ENCODE measurements at regions not wholly inside any gene's neighbourhood (a gene's known extent, or its start where the extent isn't known, plus 50 kb on each side); places are given as distances from the start of the nearest gene placed in this dataset.

DNA sequence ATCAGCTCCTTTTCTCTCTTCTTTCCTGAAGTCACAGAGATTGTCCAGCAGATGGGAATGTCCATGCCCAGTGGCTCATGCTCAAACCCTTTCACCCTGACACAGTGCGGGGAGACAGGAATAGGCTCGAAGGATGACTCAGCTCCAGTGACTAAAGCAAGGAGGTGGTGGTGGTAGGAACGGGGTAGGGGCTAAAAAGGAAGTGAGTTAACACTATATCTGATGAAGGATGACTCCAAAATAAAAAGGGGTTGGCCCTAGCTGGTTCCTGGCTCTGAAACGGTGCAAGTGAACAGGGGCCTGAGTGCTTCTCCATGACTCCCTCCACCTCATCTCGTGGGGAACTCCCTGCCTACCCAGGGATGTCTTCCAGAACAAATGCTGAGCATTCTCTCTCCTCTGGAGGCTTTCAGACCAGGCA lies 167.4 kb upstream of the LPP start:
- Histone ChIP-seq H3K9ac (no peak overlapping the region), H3K4me3 (no peak overlapping the region), H3K4me2 (peak overlapping the region; percentile 43), H3K4me1 (peaks cover 73% of the 10 kb centered on the region), H3K27ac (no peak overlapping the region), H3K9me3 (peaks cover 29% of the 10 kb centered on the region), H4K20me1 (no peaks in the 10 kb centered on the region), H3K36me3 (no peaks in the 10 kb centered on the region), H3K27me3 (no peaks in the 10 kb centered on the region)
- no peak for TF ChIP-seq Cebpa-rat (IDR thresholded peaks at IDR 0.05)

DNA sequence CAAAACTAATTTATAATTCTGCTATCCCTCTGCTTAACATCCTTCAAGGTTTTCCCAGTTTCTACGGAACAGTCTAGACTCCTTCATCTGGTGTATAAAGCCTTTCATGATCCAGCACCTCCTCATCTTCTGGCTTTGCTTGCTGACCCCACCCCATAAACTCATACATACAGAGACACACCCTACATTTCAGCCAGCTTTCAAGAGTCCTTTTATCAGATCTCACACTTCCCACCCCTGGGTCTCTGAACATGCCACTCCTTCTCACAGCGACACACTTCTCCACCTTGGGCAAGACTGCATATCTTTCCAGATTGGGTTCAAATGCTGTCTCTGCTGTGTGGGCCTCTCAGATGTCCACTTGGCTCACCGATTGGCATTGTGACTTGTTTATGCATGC lies 166.8 kb upstream of the LPP start:
- TF ChIP-seq Cebpa-rat (IDR thresholded peaks at IDR 0.05): no peak
- Histone ChIP-seq H3K4me1 (peaks cover 66% of the 10 kb centered on the region), H3K4me3 (no peak overlapping the region), H3K9ac (no peak overlapping the region), H3K27ac (no peak overlapping the region; the same call in 1 of the 2 replicates), H3K4me2 (peak overlapping the region; percentile 43; the same call in 1 of the 2 replicates), H3K9me3 (peaks cover 36% of the 10 kb centered on the region), H4K20me1 (no peaks in the 10 kb centered on the region), H3K36me3 (no peaks in the 10 kb centered on the region), H3K27me3 (no peaks in the 10 kb centered on the region)

DNA sequence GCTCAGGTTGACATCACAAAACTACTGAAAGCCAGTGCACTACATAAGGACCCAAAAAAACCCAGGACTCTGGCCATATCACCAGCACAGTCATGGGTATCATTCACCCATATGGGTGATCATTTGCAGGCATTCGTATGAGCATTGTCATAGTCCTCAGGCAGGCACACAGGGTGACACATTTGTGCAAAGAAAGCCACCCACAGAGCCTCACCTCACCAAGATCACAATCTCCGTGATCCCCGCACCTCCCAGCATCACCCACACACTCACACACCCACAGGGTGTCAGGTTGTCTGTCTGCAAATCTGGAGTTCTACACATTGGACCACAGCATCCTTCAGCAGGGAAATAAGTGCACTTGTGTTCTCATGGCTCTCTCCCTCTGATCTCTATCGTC lies 166.0 kb upstream of the LPP start:
- Histone ChIP-seq H4K20me1 (no peaks in the 10 kb centered on the region), H3K9me3 (peaks cover 40% of the 10 kb centered on the region), H3K4me2 (no peak overlapping the region), H3K9ac (no peak overlapping the region), H3K36me3 (no peaks in the 10 kb centered on the region), H3K27ac (no peak overlapping the region), H3K4me3 (no peak overlapping the region), H3K27me3 (no peaks in the 10 kb centered on the region), H3K4me1 (peaks cover 59% of the 10 kb centered on the region)
- TF ChIP-seq Cebpa-rat (IDR thresholded peaks at IDR 0.05): no peak

DNA sequence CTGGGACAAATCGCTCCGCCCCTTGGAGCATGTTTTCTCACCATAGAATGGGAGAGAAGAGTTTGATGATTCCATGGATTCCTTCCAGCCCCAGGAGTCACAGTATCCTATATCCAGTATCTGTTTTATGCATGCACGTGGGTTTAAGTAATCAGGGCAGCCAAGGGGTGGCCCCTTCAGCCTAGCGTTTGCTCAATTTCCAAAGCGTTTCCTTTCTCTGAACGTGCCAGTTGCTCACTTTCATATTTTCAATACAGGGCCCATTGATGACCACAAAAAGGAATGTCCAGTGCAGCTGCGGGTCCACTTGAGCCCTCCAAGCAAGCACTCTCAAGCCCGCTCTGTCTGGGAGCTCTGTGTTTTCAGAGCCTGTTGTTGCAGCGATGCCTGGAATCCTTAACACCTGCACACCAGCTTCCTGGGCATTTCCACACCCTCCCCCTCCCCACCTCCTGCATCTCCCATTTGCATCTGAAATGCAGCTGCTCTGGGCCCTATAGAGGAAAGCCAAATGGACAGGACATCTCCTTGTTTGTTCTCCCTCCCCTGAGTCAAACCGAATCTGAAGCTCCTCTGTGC lies 164.3 kb upstream of the LPP start:
- Histone ChIP-seq H3K4me2 (peak overlapping the region; percentile 39), H3K9ac (no peak overlapping the region), H3K27me3 (no peaks in the 10 kb centered on the region), H4K20me1 (no peaks in the 10 kb centered on the region), H3K36me3 (no peaks in the 10 kb centered on the region), H3K4me1 (peaks cover 59% of the 10 kb centered on the region), H3K4me3 (no peak overlapping the region), H3K27ac (no peak overlapping the region), H3K9me3 (peaks cover 40% of the 10 kb centered on the region)
- no peak for TF ChIP-seq Cebpa-rat (IDR thresholded peaks at IDR 0.05)

DNA sequence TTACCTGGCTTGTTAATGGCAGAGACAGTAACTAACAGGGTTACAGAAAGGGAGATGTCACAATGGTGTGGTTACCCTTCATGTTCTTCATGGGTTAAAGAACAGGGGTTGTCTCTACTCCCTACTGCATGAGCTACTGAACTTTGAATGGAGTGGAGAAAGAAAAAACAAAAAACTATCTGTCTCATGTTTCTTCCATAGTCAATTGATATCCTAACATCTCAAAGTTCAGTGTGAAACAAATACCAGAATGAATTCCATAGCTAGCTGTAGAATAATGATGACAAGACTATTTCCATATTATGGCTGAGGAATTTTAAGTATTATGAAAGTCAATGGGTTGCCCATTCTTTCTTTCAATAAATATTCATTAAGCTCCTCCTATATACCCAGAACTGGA lies 161.3 kb upstream of the LPP start:
- no peak overlapping the region for H3K27ac ChIP-seq
- H3K9me3 ChIP-seq: peaks cover 20% of the 10 kb centered on the region
- H3K4me3 ChIP-seq: no peak overlapping the region
- no peaks in the 10 kb centered on the region for H3K36me3 ChIP-seq
- no peak overlapping the region for H3K4me2 ChIP-seq
- H4K20me1 ChIP-seq: no peaks in the 10 kb centered on the region
- H3K9ac ChIP-seq: no peak overlapping the region
- H3K4me1 ChIP-seq: peaks cover 53% of the 10 kb centered on the region
- H3K27me3 ChIP-seq: no peaks in the 10 kb centered on the region
- no peak for TF ChIP-seq Cebpa-rat (IDR thresholded peaks at IDR 0.05)

DNA sequence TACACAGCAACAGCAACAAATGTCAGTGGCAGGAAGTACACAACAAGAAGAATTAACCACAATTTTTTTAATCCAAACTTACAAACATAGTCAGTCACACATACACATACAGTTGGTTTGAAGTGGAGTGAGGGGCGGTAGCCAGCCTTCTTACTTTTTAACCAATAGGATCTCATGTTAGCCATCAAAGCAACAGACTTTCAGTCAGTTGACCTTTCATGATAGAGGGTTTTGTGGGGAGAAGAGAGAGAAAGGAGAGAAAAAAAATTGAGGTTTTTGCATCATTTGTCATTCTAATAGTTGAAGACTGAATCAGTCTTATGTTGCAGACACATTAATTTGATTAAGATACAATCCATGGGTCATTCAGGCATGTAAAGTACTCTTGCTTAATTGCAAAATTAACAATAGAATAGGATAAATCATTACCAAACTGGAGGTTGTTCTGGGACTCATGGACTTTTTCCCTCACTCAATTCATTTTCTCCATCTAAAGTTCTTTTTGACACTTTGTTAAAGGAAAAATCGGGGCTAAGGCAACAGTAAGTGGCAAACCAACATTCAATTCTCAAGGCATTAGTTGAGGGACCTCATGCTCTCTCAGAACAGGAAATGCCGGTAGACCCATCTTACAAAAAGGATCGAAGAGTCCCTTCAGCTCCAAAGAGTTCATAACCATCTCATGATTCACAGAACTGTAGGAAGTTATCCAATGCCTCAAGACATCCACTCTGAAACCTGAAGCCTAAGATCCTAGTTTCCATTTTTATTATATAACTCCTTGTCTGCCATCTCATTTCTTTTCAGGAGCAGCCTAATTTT lies 159.5 kb upstream of the LPP start:
- Histone ChIP-seq H3K36me3 (no peaks in the 10 kb centered on the region), H3K9me3 (peaks cover 20% of the 10 kb centered on the region), H3K4me3 (no peak overlapping the region), H3K27me3 (no peaks in the 10 kb centered on the region), H4K20me1 (no peaks in the 10 kb centered on the region), H3K27ac (0 out of 2 replicates have a peak overlapping the region, but pooled peaks have one; percentile 0), H3K4me1 (peaks cover 70% of the 10 kb centered on the region), H3K4me2 (peak overlapping the region; percentile 67), H3K9ac (no peak overlapping the region)
- TF ChIP-seq Cebpa-rat (IDR thresholded peaks at IDR 0.05): no peak

DNA sequence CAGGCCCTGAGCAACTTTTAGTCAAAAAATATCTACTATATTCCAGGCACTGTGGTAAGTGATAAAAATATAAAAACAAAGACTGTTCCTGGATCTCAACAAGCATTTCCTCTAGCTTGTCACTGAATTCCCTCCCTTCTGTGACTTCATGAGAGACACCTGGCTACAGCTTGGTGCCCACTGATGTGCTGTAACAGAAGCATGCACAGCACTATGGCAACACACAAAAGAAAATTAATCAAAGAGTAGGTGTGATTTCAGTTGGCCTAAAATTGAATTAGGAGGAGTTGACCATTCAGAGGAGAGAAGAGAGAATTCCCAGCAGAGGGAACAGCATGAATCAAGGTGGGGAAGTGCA lies 158.9 kb upstream of the LPP start:
- no peak overlapping the region for H3K4me3 ChIP-seq
- peaks cover 20% of the 10 kb centered on the region for H3K9me3 ChIP-seq
- no peaks in the 10 kb centered on the region for H4K20me1 ChIP-seq
- no peak for TF ChIP-seq Cebpa-rat (IDR thresholded peaks at IDR 0.05)
- peak overlapping the region; percentile 67 for H3K4me2 ChIP-seq
- no peaks in the 10 kb centered on the region for H3K36me3 ChIP-seq
- peaks cover 70% of the 10 kb centered on the region for H3K4me1 ChIP-seq
- H3K27me3 ChIP-seq: no peaks in the 10 kb centered on the region
- no peak overlapping the region for H3K27ac ChIP-seq
- H3K9ac ChIP-seq: no peak overlapping the region

DNA sequence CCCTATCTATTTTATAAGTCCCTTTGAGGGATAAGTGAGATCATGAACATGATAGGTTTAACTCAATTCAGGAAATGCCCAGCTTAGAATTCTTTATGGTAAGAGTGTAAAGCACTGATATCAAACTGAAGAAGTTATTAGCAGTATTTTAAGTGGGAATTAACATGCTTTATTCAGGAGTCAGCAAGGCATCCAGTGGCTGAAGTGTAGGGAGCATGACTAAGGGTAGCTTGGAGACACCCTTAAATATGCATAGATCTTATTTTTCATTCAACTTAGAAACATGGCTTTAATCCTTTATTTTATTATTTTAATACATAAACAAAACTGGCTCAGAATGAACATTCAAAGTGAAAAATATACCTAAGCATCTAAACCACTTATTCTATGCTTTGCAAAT lies 158.3 kb upstream of the LPP start:
- no peak for TF ChIP-seq Cebpa-rat (IDR thresholded peaks at IDR 0.05)
- H3K27me3 ChIP-seq: no peaks in the 10 kb centered on the region
- no peak overlapping the region for H3K4me3 ChIP-seq
- H4K20me1 ChIP-seq: no peaks in the 10 kb centered on the region
- H3K9ac ChIP-seq: no peak overlapping the region
- peaks cover 70% of the 10 kb centered on the region for H3K4me1 ChIP-seq
- no peaks in the 10 kb centered on the region for H3K36me3 ChIP-seq
- H3K9me3 ChIP-seq: peaks cover 20% of the 10 kb centered on the region
- no peak overlapping the region for H3K4me2 ChIP-seq
- no peak overlapping the region for H3K27ac ChIP-seq

DNA sequence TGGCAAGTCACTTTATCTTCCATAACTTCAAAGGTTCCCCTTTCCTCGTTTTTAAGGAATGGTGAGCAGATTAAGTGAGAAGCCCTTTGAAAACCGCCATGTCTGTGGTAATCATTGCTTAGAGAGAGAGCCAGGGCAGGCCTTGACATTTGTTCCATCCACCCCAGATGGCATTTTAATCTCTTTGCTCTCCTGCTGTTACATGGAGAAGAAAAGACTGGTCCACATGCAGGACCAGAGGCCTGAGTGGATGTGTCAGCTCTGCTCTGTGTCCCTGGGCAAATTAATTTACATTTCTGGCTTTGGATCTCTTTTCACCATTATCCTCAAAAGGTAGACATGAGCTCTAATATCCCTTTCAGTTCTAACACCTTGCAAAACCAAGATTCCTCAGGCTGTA lies 157.3 kb upstream of the LPP start:
- TF ChIP-seq Cebpa-rat (IDR thresholded peaks at IDR 0.05): no peak
- Histone ChIP-seq H3K9ac (no peak overlapping the region), H3K4me3 (no peak overlapping the region), H3K27ac (no peak overlapping the region), H3K36me3 (no peaks in the 10 kb centered on the region), H3K9me3 (peaks cover 10% of the 10 kb centered on the region; the same call in 1 of the 2 replicates), H3K4me2 (no peak overlapping the region), H3K27me3 (no peaks in the 10 kb centered on the region), H4K20me1 (no peaks in the 10 kb centered on the region), H3K4me1 (peaks cover 75% of the 10 kb centered on the region)

DNA sequence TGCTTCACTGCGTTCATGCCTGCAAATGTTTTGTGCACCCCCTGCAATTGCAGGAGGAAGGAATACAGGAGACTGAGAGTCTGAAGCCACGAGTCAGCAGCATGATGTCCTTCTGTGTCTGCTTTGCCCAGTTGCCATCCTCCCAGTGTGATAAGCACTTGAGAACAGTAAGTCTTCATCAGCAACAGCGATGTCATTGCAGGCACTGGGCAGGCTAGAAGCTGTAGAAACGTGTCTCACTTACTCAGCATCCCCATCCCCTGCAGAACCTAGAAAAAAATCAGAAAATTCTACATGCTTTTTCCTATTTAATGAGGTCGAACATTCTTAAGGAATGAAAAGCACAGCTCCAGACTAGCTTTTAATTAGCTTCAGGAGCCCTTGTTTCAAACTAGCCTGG lies 156.5 kb upstream of the LPP start:
- TF ChIP-seq Cebpa-rat (IDR thresholded peaks at IDR 0.05): no peak
- H3K9ac ChIP-seq: no peak overlapping the region

More for the DNA sequence above, 156.5 kb upstream of the LPP start:
- H3K4me3 ChIP-seq: no peak overlapping the region
- 0 out of 2 replicates have a peak overlapping the region, but pooled peaks have one; percentile 93 for H3K4me2 ChIP-seq
- H3K4me1 ChIP-seq: peaks cover 81% of the 10 kb centered on the region
- no peaks in the 10 kb centered on the region for H3K27me3 ChIP-seq
- H3K27ac ChIP-seq: peak overlapping the region; percentile 1; the same call in 1 of the 2 replicates
- H4K20me1 ChIP-seq: no peaks in the 10 kb centered on the region
- H3K9me3 ChIP-seq: 0 out of 2 replicates have a peak, but pooled peaks cover 1% of the 10 kb centered on the region
- no peaks in the 10 kb centered on the region for H3K36me3 ChIP-seq

Data from BLaER1 (cell line).